T follicular helper cell (primary cell): ENCODE measurements at regions not wholly inside any gene's neighbourhood (a gene's known extent, or its start where the extent isn't known, plus 50 kb on each side); places are given as distances from the start of the nearest gene placed in this dataset.
"Not testable (repeated sequence)": the region's sequence is repeated elsewhere in the genome, so short reads cannot be mapped to it uniquely, and the experiment has no call there.

Experiments used
- DNase-seq: peaks from one replicate; pipeline ENCODE4 v3.0.0-alpha.2; 2020; ENCODE audit warnings: low read depth

GRCh38 chr14:99035712-99036610 lies 236.0 kb downstream of the BCL11B start:
- DNase-seq = no peak

GRCh38 chr14:99036611-99037293 lies 235.2 kb downstream of the BCL11B start:
- no peak for DNase-seq

GRCh38 chr14:99037326-99037725 lies 234.7 kb downstream of the BCL11B start:
- not testable (repeated sequence) for DNase-seq

- no peak for DNase-seq
These were observed 234.1 kb downstream of the BCL11B start for GRCh38 chr14:99037777-99038430.

GRCh38 chr14:99038431-99038820 lies 233.6 kb downstream of the BCL11B start:
- DNase-seq = no peak

GRCh38 chr14:99039331-99040041 lies 232.5 kb downstream of the BCL11B start:
- no peak for DNase-seq

GRCh38 chr14:99040052-99040451 lies 231.9 kb downstream of the BCL11B start:
- no peak for DNase-seq

- DNase-seq = no peak
These were observed 231.3 kb downstream of the BCL11B start for GRCh38 chr14:99040711-99041110.

GRCh38 chr14:99041141-99041819 lies 230.7 kb downstream of the BCL11B start:
- DNase-seq = no peak

GRCh38 chr14:99041820-99042174 lies 230.2 kb downstream of the BCL11B start:
- DNase-seq = no peak

- no peak for DNase-seq
These were observed 229.4 kb downstream of the BCL11B start for GRCh38 chr14:99042381-99043266.

- DNase-seq = no peak
These were observed 228.8 kb downstream of the BCL11B start for GRCh38 chr14:99043267-99043615.

GRCh38 chr14:99043756-99044155 lies 228.2 kb downstream of the BCL11B start:
- no peak for DNase-seq

GRCh38 chr14:99047441-99048031 lies 224.5 kb downstream of the BCL11B start:
- DNase-seq = no peak

GRCh38 chr14:99050309-99050708 lies 221.7 kb downstream of the BCL11B start:
- DNase-seq = no peak

GRCh38 chr14:99052467-99052866 lies 219.5 kb downstream of the BCL11B start:
- no peak for DNase-seq

- DNase-seq = no peak
These were observed 217.0 kb downstream of the BCL11B start for GRCh38 chr14:99055019-99055418.

- DNase-seq = no peak
These were observed 216.2 kb downstream of the BCL11B start for GRCh38 chr14:99055816-99056215.

GRCh38 chr14:99057576-99058083 lies 214.4 kb downstream of the BCL11B start:
- no peak for DNase-seq

GRCh38 chr14:99058542-99058941 lies 213.5 kb downstream of the BCL11B start:
- no peak for DNase-seq
